Neural cell (in vitro differentiated cells): ENCODE measurements at regions not wholly inside any gene's neighbourhood (a gene's known extent, or its start where the extent isn't known, plus 50 kb on each side); places are given as distances from the start of the nearest gene placed in this dataset.
A peak's percentile ranks its signal among the peaks of the same experiment; 100 is the strongest.

Source experiments
- H2AFZ ChIP-seq: fragments of 200-600, 300-800 bp; sonication (generic), shearing (Covaris generic); 2 replicates; pipeline ENCODE4 v1.6.0; 2014; ENCODE audit warnings: low read depth, mild to moderate bottlenecking, antibody characterized with exemption, low read length, moderate library complexity
- H3F3A ChIP-seq: fragments of 200-600 bp; shearing (Covaris generic); 2 replicates; pipeline ENCODE4 v1.6.1; 2016; ENCODE audit warnings: mild to moderate bottlenecking, moderate library complexity, mixed read lengths, antibody characterized with exemption, low read length; ENCODE audit not compliant: insufficient read depth, poor library complexity, severe bottlenecking
- H3K27ac ChIP-seq: fragments of 200-600, 300-800 bp; sonication (generic), shearing (Covaris generic); 2 replicates; pipeline ENCODE4 v1.5.1; 2014; ENCODE audit warnings: mild to moderate bottlenecking, low read length, moderate library complexity
- H3K27me3 ChIP-seq: fragments of 300-800, 200-600 bp; sonication (generic), shearing (Covaris generic); 2 replicates; pipeline ENCODE4 v1.6.0; 2014; ENCODE audit warnings: mild to moderate bottlenecking, low read depth, low read length, moderate library complexity; ENCODE audit not compliant: insufficient read depth
- H3K36me3 ChIP-seq: fragments of 300-800, 200-600 bp; sonication (generic), shearing (Covaris generic); 2 replicates; pipeline ENCODE4 v1.5.1; 2014; ENCODE audit warnings: mild to moderate bottlenecking, antibody characterized with exemption, low read length, moderate library complexity; ENCODE audit not compliant: insufficient read depth
- H3K4me2 ChIP-seq: fragments of 300-800, 200-600 bp; sonication (generic), shearing (Covaris generic); 2 replicates; pipeline ENCODE4 v1.6.0; 2014; ENCODE audit warnings: mild to moderate bottlenecking, low read length
- H3K4me3 ChIP-seq: fragments of 300-800, 200-600 bp; sonication (generic), shearing (Covaris generic); 2 replicates; pipeline ENCODE4 v1.5.1; 2014; ENCODE audit warnings: mild to moderate bottlenecking, low read length, moderate library complexity
- H3K79me2 ChIP-seq: fragments of 200-600 bp; shearing (Covaris generic); replicated peaks from 2 replicates; pipeline ENCODE4 v1.6.0; 2014; ENCODE audit warnings: mild to moderate bottlenecking, low read length, moderate library complexity; ENCODE audit not compliant: insufficient read depth
- H3K9ac ChIP-seq: fragments of 300-800, 200-600 bp; sonication (generic), shearing (Covaris generic); 2 replicates; pipeline ENCODE4 v1.6.1; 2016; ENCODE audit warnings: mild to moderate bottlenecking, low read length, mixed read lengths
- H3K9me2 ChIP-seq: fragments of 200-600 bp; shearing (Covaris generic); 2 replicates; pipeline ENCODE4 v1.6.1; 2016; ENCODE audit warnings: mild to moderate bottlenecking, low read length, mixed read lengths; ENCODE audit not compliant: insufficient read depth
- H3K9me3 ChIP-seq: fragments of 200-600, 300-800 bp; sonication (generic), shearing (Covaris generic); 2 replicates; pipeline ENCODE4 v1.6.1; 2016; ENCODE audit warnings: mild to moderate bottlenecking, mixed run types, low read length, moderate library complexity, mixed read lengths
- H4K20me1 ChIP-seq: fragments of 200-600 bp; shearing (Covaris generic); 2 replicates; pipeline ENCODE4 v1.6.1; 2016; ENCODE audit warnings: mild to moderate bottlenecking, mixed run types; ENCODE audit not compliant: insufficient read depth
- CTCF ChIP-seq: fragments of 450-650 bp; IDR thresholded peaks from 2 replicates; pipeline ENCODE4 v1.5.1; 2014; ENCODE audit warnings: antibody characterized with exemption, mild to moderate bottlenecking, moderate library complexity; ENCODE audit not compliant: poor library complexity, severe bottlenecking
- EP300 ChIP-seq: fragments of 450-650 bp; conservative IDR thresholded peaks from 2 replicates; pipeline ENCODE4 v1.6.1; 2014; ENCODE audit warnings: antibody characterized with exemption, mild to moderate bottlenecking, moderate library complexity; ENCODE audit not compliant: poor library complexity, severe bottlenecking
- EZH2 ChIP-seq: fragments of 200-600, 300-800 bp; shearing (Covaris generic), sonication (generic); IDR thresholded peaks from 2 replicates; pipeline ENCODE4 v1.6.1; 2014; ENCODE audit warnings: antibody characterized with exemption, low read length, borderline replicate concordance, mild to moderate bottlenecking; ENCODE audit not compliant: insufficient read depth, poor library complexity, severe bottlenecking
- MXI1 ChIP-seq: fragments of 450-650 bp; conservative IDR thresholded peaks from 2 replicates; pipeline ENCODE4 v1.6.1; 2014; ENCODE audit warnings: antibody characterized with exemption, mild to moderate bottlenecking; ENCODE audit not compliant: poor library complexity, severe bottlenecking
- POLR2AphosphoS5 ChIP-seq: IDR thresholded peaks from 2 replicates; pipeline ENCODE4 v1.6.1; 2012
- RAD21 ChIP-seq: fragments of 450-650 bp; conservative IDR thresholded peaks from 2 replicates; pipeline ENCODE4 v1.6.1; 2014; ENCODE audit warnings: antibody characterized with exemption, mild to moderate bottlenecking, moderate library complexity
- REST ChIP-seq: IDR thresholded peaks from 2 replicates; pipeline ENCODE4 v1.6.1; 2012; ENCODE audit warnings: borderline replicate concordance
- SMC3 ChIP-seq: fragments of 450-650 bp; conservative IDR thresholded peaks from 2 replicates; pipeline ENCODE4 v1.6.1; 2014; ENCODE audit warnings: antibody characterized with exemption, mild to moderate bottlenecking, moderate library complexity; ENCODE audit not compliant: poor library complexity
- TAF1 ChIP-seq: IDR thresholded peaks from 2 replicates; pipeline ENCODE4 v1.6.1; 2012; ENCODE audit warnings: low read depth

GRCh38 chr4:158998624-158999023 lies 104.3 kb upstream of the RAPGEF2 start:
- H3K9me3 ChIP-seq, result no peaks in the 10 kb centered on the region

GRCh38 chr4:158999166-158999682 lies 103.7 kb upstream of the RAPGEF2 start:
- peak overlapping the region; percentile 15 for H3K9ac ChIP-seq
- no peaks in the 10 kb centered on the region for H3F3A ChIP-seq
- H3K79me2 ChIP-seq, result no peaks in the 10 kb centered on the region
- no peak overlapping the region for H2AFZ ChIP-seq
- H3K4me2 ChIP-seq, result no peak overlapping the region
- H3K27me3 ChIP-seq, result no peaks in the 10 kb centered on the region
- H3K4me3 ChIP-seq, result no peak overlapping the region
- H3K9me3 ChIP-seq, result no peaks in the 10 kb centered on the region
- no peaks in the 10 kb centered on the region for H3K9me2 ChIP-seq
- H3K27ac ChIP-seq, result peak overlapping the region; percentile 64
- no peaks in the 10 kb centered on the region for H4K20me1 ChIP-seq
- no peaks in the 10 kb centered on the region for H3K36me3 ChIP-seq
- TF ChIP-seq MXI1, result no peak
- peak; percentile 73 for TF ChIP-seq POLR2AphosphoS5
- peak; percentile 30 for TF ChIP-seq SMC3
- no peak for TF ChIP-seq RAD21
- peak; percentile 85 for TF ChIP-seq REST
- no peak for TF ChIP-seq EZH2
- TF ChIP-seq TAF1, result no peak
- TF ChIP-seq EP300, result peak; percentile 76

More at GRCh38 chr4:158998624-158999023, 104.3 kb upstream of the RAPGEF2 start:
- Histone ChIP-seq H3K4me3 (no peak overlapping the region), H3F3A (no peaks in the 10 kb centered on the region), H2AFZ (no peak overlapping the region), H3K79me2 (no peaks in the 10 kb centered on the region), H3K9ac (no peak overlapping the region), H3K27me3 (no peaks in the 10 kb centered on the region), H3K27ac (peak overlapping the region; percentile 64), H3K4me2 (no peak overlapping the region), H3K9me2 (no peaks in the 10 kb centered on the region), H3K36me3 (no peaks in the 10 kb centered on the region), H4K20me1 (no peaks in the 10 kb centered on the region)
- TF ChIP-seq MXI1 (no peak), EZH2 (no peak), SMC3 (no peak), TAF1 (no peak), CTCF (no peak), EP300 (no peak), RAD21 (no peak), POLR2AphosphoS5 (no peak), REST (no peak)
